Caco-2 (cell line): ENCODE measurements at regions not wholly inside any gene's neighbourhood (a gene's known extent, or its start where the extent isn't known, plus 50 kb on each side); places are given as distances from the start of the nearest gene placed in this dataset.

Experiments used
- BruUV-seq: library from RNA; stranded (reverse); fragments of 400-500 nt; replicated peaks from 2 replicates; lab custom pipeline; 2021; lab: Mats Ljungman, UMichigan
- CTCF ChIA-PET: fragments of 300-600 bp; sonication (Branson Sonifier 250); formaldehyde crosslinking; loops from one replicate; lab custom pipeline; 2022; ENCODE audit warnings: antibody characterized with exemption; lab: Charles Lee
- POLR2A ChIA-PET: fragments of 300-600 bp; sonication (Branson Sonifier 250); formaldehyde crosslinking; loops from one replicate; lab custom pipeline; 2022; ENCODE audit warnings: antibody characterized with exemption; lab: Charles Lee
- DNase-seq, 2 experiments: peaks; one replicate each; pipeline versions ENCODE4 v3.0.0 to v3.0.0-alpha.2; 2020 to 2022
- H3K27me3 ChIP-seq: replicated peaks from 2 replicates; pipeline ENCODE4 v1.6.0; 2011; ENCODE audit warnings: low read length; ENCODE audit not compliant: control insufficient read depth, insufficient read depth
- H3K36me3 ChIP-seq: 2 replicates; pipeline ENCODE4 v1.5.1; 2011; ENCODE audit warnings: low read length; ENCODE audit not compliant: control insufficient read depth, insufficient read depth
- H3K4me1 ChIP-seq: fragments of 250-450 bp; sonication (Bioruptor Pico); 2 replicates; pipeline ENCODE4 v1.5.1; 2020; ENCODE audit warnings: mild to moderate bottlenecking
- H3K4me3 ChIP-seq: 2 replicates; pipeline ENCODE4 v1.5.1; 2011; ENCODE audit warnings: low read depth, mild to moderate bottlenecking, control low read depth, low read length
- H3K9me3 ChIP-seq: fragments of 250-450 bp; sonication (Bioruptor Pico); 2 replicates; pipeline ENCODE4 v1.5.1; 2020; ENCODE audit warnings: mild to moderate bottlenecking, moderate library complexity
- H3K27ac Mint-ChIP-seq: one replicate; pipeline ENCODE4 v1.8.0; 2022; ENCODE audit warnings: mixed read lengths; ENCODE audit not compliant: unreplicated experiment
- H3K27me3 Mint-ChIP-seq: one replicate; pipeline ENCODE4 v1.8.0; 2022; ENCODE audit warnings: mixed read lengths; ENCODE audit not compliant: insufficient read depth, unreplicated experiment
- H3K36me3 Mint-ChIP-seq: one replicate; pipeline ENCODE4 v1.8.0; 2022; ENCODE audit warnings: mild to moderate bottlenecking, mixed read lengths; ENCODE audit not compliant: insufficient read depth, unreplicated experiment
- H3K4me1 Mint-ChIP-seq: one replicate; pipeline ENCODE4 v1.8.0; 2022; ENCODE audit warnings: low read depth, mixed read lengths; ENCODE audit not compliant: unreplicated experiment
- H3K4me3 Mint-ChIP-seq: one replicate; pipeline ENCODE4 v1.8.0; 2022; ENCODE audit warnings: mild to moderate bottlenecking, moderate library complexity, mixed read lengths; ENCODE audit not compliant: unreplicated experiment
- H3K9me3 Mint-ChIP-seq: one replicate; pipeline ENCODE4 v1.8.0; 2022; ENCODE audit warnings: mixed read lengths; ENCODE audit not compliant: unreplicated experiment
- intact Hi-C: fragments of 100-400 bp; cut with micrococcal nuclease; formaldehyde crosslinking; loops from one replicate; pipeline ENCODE4 v1.10.0; 2022; ENCODE audit not compliant: unreplicated experiment
- TF ChIP-seq, protein P1 (sequence below), 2 experiments: fragments of 200-600 bp in 1 of 2; IDR thresholded peaks; 1 replicate in 1 of 2; 2 replicates in 1 of 2; pipeline versions ENCODE4 v1.5.1 to v1.8.0; 2011 to 2022; ENCODE audit warnings: antibody characterized with exemption in 1 of 2, control low read depth in 1 of 2, inconsistent platforms in 1 of 2, low read depth in 1 of 2, low read length in 1 of 2, mild to moderate bottlenecking in 1 of 2, moderate library complexity in 1 of 2; ENCODE audit not compliant: insufficient read depth in 1 of 2, severe bottlenecking in 1 of 2, unreplicated experiment in 1 of 2

GRCh38 chr5:66529182-66529581, 67.0 kb upstream of the MAST4 start:
- Mint-ChIP-seq H3K9me3 (no peaks in the 10 kb centered on the region), H3K27ac (no peak overlapping the region), H3K27me3 (peaks cover 9% of the 10 kb centered on the region), H3K4me1 (no peaks in the 10 kb centered on the region), H3K36me3 (no peaks in the 10 kb centered on the region), H3K4me3 (no peak overlapping the region)
- ChIA-PET CTCF (interaction anchor here (1.5 kb wide), 1 partner anchor 223 kb away, joined by 4 read pairs; no protein-coding TSS in a partner anchor), POLR2A (no interaction called here)
- no peaks in the 10 kb centered on the region for H3K9me3 ChIP-seq
- H3K27me3 ChIP-seq = no peaks in the 10 kb centered on the region
- TF ChIP-seq, protein P1, sequence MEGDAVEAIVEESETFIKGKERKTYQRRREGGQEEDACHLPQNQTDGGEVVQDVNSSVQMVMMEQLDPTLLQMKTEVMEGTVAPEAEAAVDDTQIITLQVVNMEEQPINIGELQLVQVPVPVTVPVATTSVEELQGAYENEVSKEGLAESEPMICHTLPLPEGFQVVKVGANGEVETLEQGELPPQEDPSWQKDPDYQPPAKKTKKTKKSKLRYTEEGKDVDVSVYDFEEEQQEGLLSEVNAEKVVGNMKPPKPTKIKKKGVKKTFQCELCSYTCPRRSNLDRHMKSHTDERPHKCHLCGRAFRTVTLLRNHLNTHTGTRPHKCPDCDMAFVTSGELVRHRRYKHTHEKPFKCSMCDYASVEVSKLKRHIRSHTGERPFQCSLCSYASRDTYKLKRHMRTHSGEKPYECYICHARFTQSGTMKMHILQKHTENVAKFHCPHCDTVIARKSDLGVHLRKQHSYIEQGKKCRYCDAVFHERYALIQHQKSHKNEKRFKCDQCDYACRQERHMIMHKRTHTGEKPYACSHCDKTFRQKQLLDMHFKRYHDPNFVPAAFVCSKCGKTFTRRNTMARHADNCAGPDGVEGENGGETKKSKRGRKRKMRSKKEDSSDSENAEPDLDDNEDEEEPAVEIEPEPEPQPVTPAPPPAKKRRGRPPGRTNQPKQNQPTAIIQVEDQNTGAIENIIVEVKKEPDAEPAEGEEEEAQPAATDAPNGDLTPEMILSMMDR (IDR thresholded peaks at IDR 0.05; ENCODE audit: insufficient read depth in 1 of 2, low read depth in 1 of 2, low read length in 1 of 2, severe bottlenecking in 1 of 2, unreplicated experiment in 1 of 2) = no peak
- intact Hi-C loops = no loop called here
- no TSS peak for BruUV-seq
- H3K4me1 ChIP-seq = no peaks in the 10 kb centered on the region
- no peak overlapping the region for H3K4me3 ChIP-seq
- no peak for DNase-seq
- no peaks in the 10 kb centered on the region for H3K36me3 ChIP-seq

DNA sequence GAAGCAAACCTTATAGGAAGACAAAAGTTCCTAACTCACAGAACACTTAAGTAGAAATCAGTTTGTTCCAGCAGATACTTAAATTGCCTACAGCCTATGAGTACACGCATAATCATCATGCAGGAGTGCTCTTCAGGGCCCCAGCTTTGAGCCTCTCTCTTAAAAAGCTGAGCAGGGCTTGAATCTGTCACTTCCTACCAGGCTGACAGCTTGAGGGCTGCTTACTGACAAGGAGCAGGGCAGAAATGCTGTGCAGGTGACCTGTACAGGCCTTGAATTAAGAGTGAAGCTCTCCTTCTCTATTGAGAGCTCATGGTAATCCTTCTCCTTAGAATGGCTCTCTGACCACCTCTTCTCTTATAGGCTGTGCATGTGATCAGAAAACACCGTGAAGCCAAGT, 66.5 kb upstream of the MAST4 start:
- no peaks in the 10 kb centered on the region for H3K36me3 Mint-ChIP-seq
- peaks cover 9% of the 10 kb centered on the region for H3K27me3 Mint-ChIP-seq
- H3K9me3 Mint-ChIP-seq = no peaks in the 10 kb centered on the region
- H3K4me3 Mint-ChIP-seq = no peak overlapping the region
- BruUV-seq = no TSS peak
- TF ChIP-seq, protein P1 (IDR thresholded peaks at IDR 0.05; ENCODE audit: insufficient read depth in 1 of 2, low read depth in 1 of 2, low read length in 1 of 2, severe bottlenecking in 1 of 2, unreplicated experiment in 1 of 2) = no peak
- H3K4me3 ChIP-seq = no peak overlapping the region
- H3K4me1 Mint-ChIP-seq = no peaks in the 10 kb centered on the region
- ChIA-PET CTCF (interaction anchor here (1.5 kb wide), 1 partner anchor 224 kb away, joined by 4 read pairs; no protein-coding TSS in a partner anchor), POLR2A (no interaction called here)
- H3K9me3 ChIP-seq = no peaks in the 10 kb centered on the region
- intact Hi-C loops = no loop called here
- H3K27me3 ChIP-seq = no peaks in the 10 kb centered on the region
- no peak overlapping the region for H3K27ac Mint-ChIP-seq
- no peaks in the 10 kb centered on the region for H3K36me3 ChIP-seq
- DNase-seq = no peak
- no peaks in the 10 kb centered on the region for H3K4me1 ChIP-seq

DNA sequence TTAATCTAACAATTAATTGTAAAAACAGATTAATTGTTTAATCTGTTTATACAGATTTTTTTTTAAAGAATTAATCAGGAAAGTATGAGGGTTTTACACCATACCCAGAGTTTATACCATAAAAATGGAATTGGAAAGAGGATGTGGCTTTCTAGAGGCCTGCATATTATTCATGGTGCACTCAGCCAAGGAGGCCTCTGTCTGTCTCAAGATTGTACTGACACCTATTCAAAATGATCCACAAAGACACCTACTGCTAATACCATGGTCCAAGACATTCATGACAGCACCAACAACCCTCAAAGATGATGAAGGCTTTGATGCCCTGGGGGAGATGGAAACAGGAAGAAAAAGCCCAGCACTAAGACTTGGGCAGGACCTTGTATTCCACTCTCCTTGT, 58.1 kb upstream of the MAST4 start:
- Histone ChIP-seq H3K4me1 (no peaks in the 10 kb centered on the region), H3K27me3 (no peaks in the 10 kb centered on the region), H3K36me3 (no peaks in the 10 kb centered on the region), H3K9me3 (no peaks in the 10 kb centered on the region), H3K4me3 (no peak overlapping the region)
- Mint-ChIP-seq H3K36me3 (no peaks in the 10 kb centered on the region), H3K9me3 (no peaks in the 10 kb centered on the region), H3K4me1 (no peaks in the 10 kb centered on the region), H3K27ac (no peak overlapping the region), H3K4me3 (no peak overlapping the region), H3K27me3 (peaks cover 7% of the 10 kb centered on the region)
- TF ChIP-seq, protein P1 (IDR thresholded peaks at IDR 0.05; ENCODE audit: insufficient read depth in 1 of 2, low read depth in 1 of 2, low read length in 1 of 2, severe bottlenecking in 1 of 2, unreplicated experiment in 1 of 2) = no peak
- BruUV-seq = no TSS peak
- no peak for DNase-seq
- POLR2A ChIA-PET = no interaction called here
- CTCF ChIA-PET = no interaction called here
- intact Hi-C loops = no loop called here
